ENCODE measurements at regions not wholly inside any gene's neighbourhood (a gene's known extent, or its start where the extent isn't known, plus 50 kb on each side); places are given as distances from the start of the nearest gene placed in this dataset.

- no peak for DNase-seq
- Mint-ChIP-seq H3K4me3 (no peak overlapping the region), H3K9me3 (ENCODE audit: low read depth) (no peaks in the 10 kb centered on the region), H3K4me1 (peaks cover 34% of the 10 kb centered on the region), H3K27ac (no peak overlapping the region), H3K27me3 (no peaks in the 10 kb centered on the region), H3K36me3 (peaks cover 3% of the 10 kb centered on the region)
- CTCF ChIA-PET, result interaction anchor here (0.9 to 4.4 kb wide), 5 partner anchors 9 to 188 kb away, joined by 3 to 37 read pairs (median 5); no protein-coding TSS in a partner anchor
- ATAC-seq, result no peak
These were observed 108.1 kb upstream of the RIPOR2 start for GRCh38 chr6:25043892-25044291.

- no peak for DNase-seq
- H3K4me1 Mint-ChIP-seq, result peaks cover 38% of the 10 kb centered on the region
- CTCF ChIA-PET, result interaction anchor here (0.7 to 1.9 kb wide), 7 partner anchors 10 to 113 kb away, joined by 3 to 5 read pairs (median 3); no protein-coding TSS in a partner anchor
These were observed 111.2 kb upstream of the RIPOR2 start for GRCh38 chr6:25046942-25047341.

GRCh38 chr6:25050356-25050755 is 114.6 kb upstream of the RIPOR2 start:
- Mint-ChIP-seq H3K27ac (peak overlapping the region; percentile 85), H3K27me3 (no peaks in the 10 kb centered on the region), H3K4me3 (peak overlapping the region; percentile 26), H3K9me3 (ENCODE audit: low read depth) (no peaks in the 10 kb centered on the region), H3K36me3 (peaks cover 3% of the 10 kb centered on the region), H3K4me1 (peaks cover 51% of the 10 kb centered on the region)
- CTCF ChIA-PET, result interaction anchor here (0.9 to 2.4 kb wide), 3 partner anchors 15 to 23 kb away, joined by 3 to 17 read pairs (median 6); no protein-coding TSS in a partner anchor
- DNase-seq (peak; percentile 76), ATAC-seq (peak; percentile 95)

More at GRCh38 chr6:25046942-25047341, 111.2 kb upstream of the RIPOR2 start:
- ATAC-seq, result no peak
- H3K4me3 Mint-ChIP-seq, result no peak overlapping the region
- H3K27me3 Mint-ChIP-seq, result no peaks in the 10 kb centered on the region
- no peaks in the 10 kb centered on the region for H3K9me3 Mint-ChIP-seq (ENCODE audit: low read depth)
- peaks cover 1% of the 10 kb centered on the region for H3K36me3 Mint-ChIP-seq
- H3K27ac Mint-ChIP-seq, result no peak overlapping the region

GRCh38 chr6:25051083-25051482 is 115.3 kb upstream of the RIPOR2 start:
- H3K9me3 Mint-ChIP-seq (ENCODE audit: low read depth), result no peaks in the 10 kb centered on the region
- DNase-seq (no peak), ATAC-seq (no peak)
- CTCF ChIA-PET, result interaction anchor here (0.9 to 4.9 kb wide), 4 partner anchors 8 to 24 kb away, joined by 3 to 37 read pairs (median 4); no protein-coding TSS in a partner anchor
- H3K36me3 Mint-ChIP-seq, result peaks cover 3% of the 10 kb centered on the region
- no peaks in the 10 kb centered on the region for H3K27me3 Mint-ChIP-seq
- peaks cover 57% of the 10 kb centered on the region for H3K4me1 Mint-ChIP-seq
- H3K4me3 Mint-ChIP-seq, result no peak overlapping the region
- peak overlapping the region; percentile 85 for H3K27ac Mint-ChIP-seq

GRCh38 chr6:25052181-25052580 is 116.4 kb upstream of the RIPOR2 start:
- Mint-ChIP-seq H3K27ac (no peak overlapping the region), H3K27me3 (no peaks in the 10 kb centered on the region), H3K4me3 (no peak overlapping the region), H3K4me1 (peaks cover 66% of the 10 kb centered on the region), H3K36me3 (peaks cover 3% of the 10 kb centered on the region), H3K9me3 (ENCODE audit: low read depth) (no peaks in the 10 kb centered on the region)
- DNase-seq (no peak), ATAC-seq (no peak)
- CTCF ChIA-PET, result interaction anchor here (1.4 to 5.5 kb wide), 3 partner anchors 9 to 24 kb away, joined by 5 to 42 read pairs (median 37); no protein-coding TSS in a partner anchor

- CTCF ChIA-PET, result interaction anchor here (1.1 to 5.5 kb wide), 7 partner anchors 9 to 198 kb away, joined by 3 to 42 read pairs (median 6); no protein-coding TSS in a partner anchor
- DNase-seq (no peak), ATAC-seq (peak; percentile 16)
- Mint-ChIP-seq H3K27ac (peak overlapping the region; percentile 71), H3K9me3 (ENCODE audit: low read depth) (no peaks in the 10 kb centered on the region), H3K4me3 (no peak overlapping the region), H3K4me1 (peaks cover 73% of the 10 kb centered on the region), H3K36me3 (peaks cover 3% of the 10 kb centered on the region), H3K27me3 (no peaks in the 10 kb centered on the region)
These were observed 118.2 kb upstream of the RIPOR2 start for GRCh38 chr6:25053875-25054371.

- H3K27ac Mint-ChIP-seq, result peak overlapping the region; percentile 71
- H3K4me3 Mint-ChIP-seq, result no peak overlapping the region
- ATAC-seq (no peak), DNase-seq (no peak)
- H3K4me1 Mint-ChIP-seq, result peaks cover 72% of the 10 kb centered on the region
- H3K27me3 Mint-ChIP-seq, result no peaks in the 10 kb centered on the region
- H3K36me3 Mint-ChIP-seq, result peaks cover 3% of the 10 kb centered on the region
- no peaks in the 10 kb centered on the region for H3K9me3 Mint-ChIP-seq (ENCODE audit: low read depth)
- CTCF ChIA-PET, result interaction anchor here (1.1 to 5.5 kb wide), 6 partner anchors 9 to 36 kb away, joined by 3 to 42 read pairs (median 6); no protein-coding TSS in a partner anchor
These were observed 118.7 kb upstream of the RIPOR2 start for GRCh38 chr6:25054469-25054868.

GRCh38 chr6:25056130-25056529 is 120.4 kb upstream of the RIPOR2 start:
- H3K9me3 Mint-ChIP-seq (ENCODE audit: low read depth), result no peaks in the 10 kb centered on the region
- DNase-seq, result peak; percentile 88
- peak overlapping the region; percentile 38 for H3K4me3 Mint-ChIP-seq
- peaks cover 5% of the 10 kb centered on the region for H3K36me3 Mint-ChIP-seq
- no peaks in the 10 kb centered on the region for H3K27me3 Mint-ChIP-seq
- peak overlapping the region; percentile 85 for H3K27ac Mint-ChIP-seq
- CTCF ChIA-PET, result interaction anchor here (1.0 to 5.5 kb wide), 4 partner anchors 15 to 28 kb away, joined by 3 to 42 read pairs (median 5); no protein-coding TSS in a partner anchor
- peak; percentile 88 for ATAC-seq
- peaks cover 56% of the 10 kb centered on the region for H3K4me1 Mint-ChIP-seq

- no peak overlapping the region for H3K4me3 Mint-ChIP-seq
These were observed 121.5 kb upstream of the RIPOR2 start for GRCh38 chr6:25057111-25057905.

GRCh38 chr6:25058441-25058840 is 122.7 kb upstream of the RIPOR2 start:
- no peak overlapping the region for H3K27ac Mint-ChIP-seq
- H3K36me3 Mint-ChIP-seq, result peaks cover 2% of the 10 kb centered on the region
- H3K9me3 Mint-ChIP-seq (ENCODE audit: low read depth), result no peaks in the 10 kb centered on the region
- CTCF ChIA-PET, result no interaction called here
- DNase-seq, result no peak
- no peak overlapping the region for H3K4me3 Mint-ChIP-seq
- no peak for ATAC-seq
- peaks cover 37% of the 10 kb centered on the region for H3K4me1 Mint-ChIP-seq
- no peaks in the 10 kb centered on the region for H3K27me3 Mint-ChIP-seq

More at GRCh38 chr6:25057111-25057905, 121.5 kb upstream of the RIPOR2 start:
- Mint-ChIP-seq H3K36me3 (peaks cover 4% of the 10 kb centered on the region), H3K27ac (peak overlapping the region; percentile 16), H3K9me3 (ENCODE audit: low read depth) (no peaks in the 10 kb centered on the region), H3K27me3 (no peaks in the 10 kb centered on the region), H3K4me1 (peaks cover 46% of the 10 kb centered on the region)
- CTCF ChIA-PET, result interaction anchor here (1.0 to 5.5 kb wide), 2 partner anchors 13 to 29 kb away, joined by 3 to 42 read pairs; no protein-coding TSS in a partner anchor
- DNase-seq (no peak), ATAC-seq (no peak)

GRCh38 chr6:25058941-25059340 is 123.2 kb upstream of the RIPOR2 start:
- DNase-seq (no peak), ATAC-seq (no peak)
- no peaks in the 10 kb centered on the region for H3K27me3 Mint-ChIP-seq
- no peaks in the 10 kb centered on the region for H3K9me3 Mint-ChIP-seq (ENCODE audit: low read depth)
- peaks cover 2% of the 10 kb centered on the region for H3K36me3 Mint-ChIP-seq
- H3K27ac Mint-ChIP-seq, result no peak overlapping the region
- H3K4me1 Mint-ChIP-seq, result peaks cover 32% of the 10 kb centered on the region
- CTCF ChIA-PET, result interaction anchor here (1.2 kb wide), 1 partner anchor 20 kb away, joined by 3 read pairs; no protein-coding TSS in a partner anchor
- no peak overlapping the region for H3K4me3 Mint-ChIP-seq

GRCh38 chr6:25060522-25060921 is 124.8 kb upstream of the RIPOR2 start:
- Mint-ChIP-seq H3K27me3 (no peaks in the 10 kb centered on the region), H3K4me3 (no peak overlapping the region), H3K27ac (no peak overlapping the region), H3K4me1 (peaks cover 22% of the 10 kb centered on the region), H3K9me3 (ENCODE audit: low read depth) (no peaks in the 10 kb centered on the region), H3K36me3 (peaks cover 2% of the 10 kb centered on the region)
- CTCF ChIA-PET, result interaction anchor here (0.8 to 2.3 kb wide), 4 partner anchors 10 to 53 kb away, joined by 3 to 9 read pairs (median 4); no protein-coding TSS in a partner anchor
- DNase-seq (no peak), ATAC-seq (no peak)

GRCh38 chr6:25061289-25061936 is 125.7 kb upstream of the RIPOR2 start:
- Mint-ChIP-seq H3K4me1 (peaks cover 13% of the 10 kb centered on the region), H3K9me3 (ENCODE audit: low read depth) (no peaks in the 10 kb centered on the region), H3K27ac (no peak overlapping the region), H3K27me3 (no peaks in the 10 kb centered on the region), H3K36me3 (peaks cover 2% of the 10 kb centered on the region), H3K4me3 (no peak overlapping the region)
- ATAC-seq, result no peak
- no peak for DNase-seq
- CTCF ChIA-PET, result interaction anchor here (1.0 to 2.3 kb wide), 5 partner anchors 10 to 35 kb away, joined by 3 to 9 read pairs (median 4); no protein-coding TSS in a partner anchor

Data from activated CD8-positive, alpha-beta memory T cell treated with anti-CD3 and anti-CD28 coated beads, Interleukin-2, amount 10 ng/mL, durations not matched to agents 7 days and 5 days (primary cell).